Brain microvascular endothelial cell (primary cell): ENCODE measurements at regions not wholly inside any gene's neighbourhood (a gene's known extent, or its start where the extent isn't known, plus 50 kb on each side); places are given as distances from the start of the nearest gene placed in this dataset.

Experiments used
- DNase-seq: peaks from one replicate; pipeline ENCODE4 v3.0.0-alpha.2; 2020
- H3K27ac ChIP-seq: fragments of 250-450 bp; sonication (Bioruptor Pico); 2 replicates; pipeline ENCODE4 v1.5.1; 2020; ENCODE audit warnings: mild to moderate bottlenecking, moderate library complexity
- H3K27me3 ChIP-seq: fragments of 250-450 bp; sonication (Bioruptor Pico); replicated peaks from 2 replicates; pipeline ENCODE4 v1.5.1; 2020; ENCODE audit warnings: mild to moderate bottlenecking
- H3K36me3 ChIP-seq: fragments of 250-450 bp; sonication (Bioruptor Pico); replicated peaks from 2 replicates; pipeline ENCODE4 v1.5.1; 2020; ENCODE audit warnings: mild to moderate bottlenecking
- H3K4me3 ChIP-seq: 2 replicates; pipeline ENCODE4 v1.5.1; 2011; ENCODE audit warnings: low read depth, mild to moderate bottlenecking, control low read depth, low read length, moderate library complexity
- CTCF ChIP-seq: IDR thresholded peaks from 2 replicates; pipeline ENCODE4 v1.5.1; 2011; ENCODE audit warnings: low read depth, mild to moderate bottlenecking, moderate library complexity, low read length, control low read depth, inconsistent platforms; ENCODE audit errors: missing control alignments
- in situ Hi-C: cut with HindIII; loops from 2 replicates; pipeline ENCODE4 v1.10.0; 2017; ENCODE audit warnings: low sequenced_read_pairs, low pct_ligation_motif_present

- no peaks in the 10 kb centered on the region for H3K27me3 ChIP-seq
- TF ChIP-seq CTCF, result no peak
Measured at GRCh38 chr5:97436405-97436804, 253.4 kb upstream of the RIOK2 start.

GRCh38 chr5:97443740-97444139 lies 260.7 kb upstream of the RIOK2 start:
- DNase-seq, result no peak
- Histone ChIP-seq H3K36me3 (no peaks in the 10 kb centered on the region), H3K4me3 (no peak overlapping the region), H3K27me3 (no peaks in the 10 kb centered on the region), H3K27ac (no peak overlapping the region)
- in situ Hi-C loops, result no loop called here
- TF ChIP-seq CTCF, result no peak

More at GRCh38 chr5:97436405-97436804, 253.4 kb upstream of the RIOK2 start:
- Histone ChIP-seq H3K27ac (no peak overlapping the region), H3K4me3 (no peak overlapping the region), H3K36me3 (no peaks in the 10 kb centered on the region)
- in situ Hi-C loops, result no loop called here
- DNase-seq, result no peak

GRCh38 chr5:97449172-97449571 lies 266.1 kb upstream of the RIOK2 start:
- no peak for DNase-seq
- in situ Hi-C loops, result no loop called here
- Histone ChIP-seq H3K36me3 (no peaks in the 10 kb centered on the region), H3K4me3 (no peak overlapping the region), H3K27ac (no peak overlapping the region), H3K27me3 (no peaks in the 10 kb centered on the region)
- TF ChIP-seq CTCF, result no peak

- H3K27me3 ChIP-seq, result no peaks in the 10 kb centered on the region
- no peaks in the 10 kb centered on the region for H3K36me3 ChIP-seq
- DNase-seq, result no peak
- no peak overlapping the region for H3K27ac ChIP-seq
- no peak overlapping the region for H3K4me3 ChIP-seq
- in situ Hi-C loops, result no loop called here
- no peak for TF ChIP-seq CTCF
Measured at GRCh38 chr5:97452646-97453045, 269.6 kb upstream of the RIOK2 start.

- no peak overlapping the region for H3K27ac ChIP-seq
- H3K4me3 ChIP-seq, result no peak overlapping the region
- H3K27me3 ChIP-seq, result no peaks in the 10 kb centered on the region
- DNase-seq, result no peak
- H3K36me3 ChIP-seq, result no peaks in the 10 kb centered on the region
- no peak for TF ChIP-seq CTCF
- in situ Hi-C loops, result no loop called here
Measured at GRCh38 chr5:97453263-97453662, 270.2 kb upstream of the RIOK2 start.

- in situ Hi-C loops, result no loop called here
- Histone ChIP-seq H3K36me3 (no peaks in the 10 kb centered on the region), H3K4me3 (no peak overlapping the region), H3K27ac (no peak overlapping the region), H3K27me3 (no peaks in the 10 kb centered on the region)
- no peak for DNase-seq
- TF ChIP-seq CTCF, result no peak
Measured at GRCh38 chr5:97454015-97454414, 271.0 kb upstream of the RIOK2 start.
